ENCODE measurements at regions not wholly inside any gene's neighbourhood (a gene's known extent, or its start where the extent isn't known, plus 50 kb on each side); places are given as distances from the start of the nearest gene placed in this dataset.
A peak's percentile ranks its signal among the peaks of the same experiment; 100 is the strongest.
"Not testable (repeated sequence)": the region's sequence is repeated elsewhere in the genome, so short reads cannot be mapped to it uniquely, and the experiment has no call there.

- H3K9me3 Mint-ChIP-seq: peaks cover 4 to 5% (median 4%) of the 10 kb centered on the region in 3 donors
- no peak overlapping the region for H3K4me3 Mint-ChIP-seq
- H3K36me3 Mint-ChIP-seq: no peaks in the 10 kb centered on the region
- peaks cover 1% of the 10 kb centered on the region for H3K27me3 Mint-ChIP-seq
- H3K27ac Mint-ChIP-seq: no peak overlapping the region
- peaks cover 5 to 10% (median 7%) of the 10 kb centered on the region in 3 donors for H3K4me1 Mint-ChIP-seq
These were observed 326.2 kb downstream of the TUSC7 start for GRCh38 chr3:117035745-117036144.

- Mint-ChIP-seq H3K9me3 (peaks cover 2 to 4% (median 4%) of the 10 kb centered on the region in 3 donors), H3K27ac (peak overlapping the region in 1 of 3 donors; percentile 64), H3K27me3 (peaks cover 1% of the 10 kb centered on the region)
These were observed 326.8 kb downstream of the TUSC7 start for GRCh38 chr3:117036259-117036799.

GRCh38 chr3:117045143-117045542 is 335.6 kb downstream of the TUSC7 start:
- Mint-ChIP-seq H3K4me3 (no peak overlapping the region), H3K27me3 (no peaks in the 10 kb centered on the region), H3K4me1 (no peaks in the 10 kb centered on the region), H3K27ac (no peak overlapping the region), H3K9me3 (no peaks in the 10 kb centered on the region), H3K36me3 (no peaks in the 10 kb centered on the region)

More at GRCh38 chr3:117036259-117036799, 326.8 kb downstream of the TUSC7 start:
- Mint-ChIP-seq H3K36me3 (no peaks in the 10 kb centered on the region), H3K4me3 (no peak overlapping the region), H3K4me1 (peaks cover 5 to 10% (median 7%) of the 10 kb centered on the region in 3 donors)

GRCh38 chr3:117047951-117048705 is 338.5 kb downstream of the TUSC7 start:
- H3K27me3 Mint-ChIP-seq: no peaks in the 10 kb centered on the region
- H3K4me1 Mint-ChIP-seq: no peaks in the 10 kb centered on the region
- no peak overlapping the region for H3K27ac Mint-ChIP-seq
- no peak overlapping the region for H3K4me3 Mint-ChIP-seq
- no peaks in the 10 kb centered on the region for H3K36me3 Mint-ChIP-seq
- no peaks in the 10 kb centered on the region for H3K9me3 Mint-ChIP-seq

- peaks cover 0 to 4% (median 1%) of the 10 kb centered on the region in 3 donors for H3K9me3 Mint-ChIP-seq
- peaks cover 4 to 13% (median 4%) of the 10 kb centered on the region in 3 donors for H3K4me1 Mint-ChIP-seq
- H3K27me3 Mint-ChIP-seq: peaks cover 2% of the 10 kb centered on the region
- H3K36me3 Mint-ChIP-seq: no peaks in the 10 kb centered on the region
- H3K27ac Mint-ChIP-seq: no peak overlapping the region
- H3K4me3 Mint-ChIP-seq: no peak overlapping the region
These were observed 342.8 kb downstream of the TUSC7 start for GRCh38 chr3:117052395-117052794.

GRCh38 chr3:117054556-117054955 is 345.0 kb downstream of the TUSC7 start:
- peak overlapping the region in 1 of 3 donors; percentile 64 for H3K27ac Mint-ChIP-seq
- peaks cover 4 to 13% (median 4%) of the 10 kb centered on the region in 3 donors for H3K4me1 Mint-ChIP-seq
- no peaks in the 10 kb centered on the region for H3K36me3 Mint-ChIP-seq
- H3K4me3 Mint-ChIP-seq: no peak overlapping the region
- H3K27me3 Mint-ChIP-seq: peaks cover 2% of the 10 kb centered on the region
- H3K9me3 Mint-ChIP-seq: peaks cover 0 to 4% (median 1%) of the 10 kb centered on the region in 3 donors

- not testable (repeated sequence) for H3K27me3 Mint-ChIP-seq, H3K9me3 Mint-ChIP-seq, H3K4me3 Mint-ChIP-seq, H3K27ac Mint-ChIP-seq, H3K36me3 Mint-ChIP-seq
- H3K4me1 Mint-ChIP-seq: peaks cover 4 to 13% (median 4%) of the 10 kb centered on the region in 3 donors
These were observed 347.4 kb downstream of the TUSC7 start for GRCh38 chr3:117056946-117057345.

GRCh38 chr3:117059067-117059955 is 349.7 kb downstream of the TUSC7 start:
- Mint-ChIP-seq H3K4me3 (no peak overlapping the region), H3K9me3 (peaks cover 0 to 4% (median 0%) of the 10 kb centered on the region in 3 donors), H3K4me1 (peaks cover 4 to 13% (median 4%) of the 10 kb centered on the region in 3 donors), H3K36me3 (no peaks in the 10 kb centered on the region), H3K27ac (no peak overlapping the region), H3K27me3 (peaks cover 2% of the 10 kb centered on the region)

GRCh38 chr3:117059956-117060270 is 350.3 kb downstream of the TUSC7 start:
- peaks cover 4 to 11% (median 4%) of the 10 kb centered on the region in 3 donors for H3K4me1 Mint-ChIP-seq
- H3K27me3 Mint-ChIP-seq: peaks cover 2% of the 10 kb centered on the region
- H3K9me3 Mint-ChIP-seq: peaks cover 0 to 4% (median 0%) of the 10 kb centered on the region in 3 donors
- no peak overlapping the region for H3K27ac Mint-ChIP-seq
- H3K4me3 Mint-ChIP-seq: no peak overlapping the region
- no peaks in the 10 kb centered on the region for H3K36me3 Mint-ChIP-seq

GRCh38 chr3:117063930-117064329 is 354.4 kb downstream of the TUSC7 start:
- Mint-ChIP-seq H3K27me3 (no peaks in the 10 kb centered on the region), H3K4me3 (no peak overlapping the region), H3K27ac (no peak overlapping the region), H3K9me3 (no peaks in the 10 kb centered on the region), H3K36me3 (no peaks in the 10 kb centered on the region), H3K4me1 (no peaks in the 10 kb centered on the region)

GRCh38 chr3:117068301-117068700 is 358.7 kb downstream of the TUSC7 start:
- Mint-ChIP-seq H3K4me3 (no peak overlapping the region), H3K4me1 (no peaks in the 10 kb centered on the region), H3K27me3 (no peaks in the 10 kb centered on the region), H3K27ac (no peak overlapping the region), H3K36me3 (no peaks in the 10 kb centered on the region), H3K9me3 (no peaks in the 10 kb centered on the region)

GRCh38 chr3:117074826-117075225 is 365.2 kb downstream of the TUSC7 start:
- Mint-ChIP-seq H3K9me3 (no peaks in the 10 kb centered on the region), H3K27ac (peak overlapping the region in 1 of 3 donors; percentile 39), H3K4me1 (no peaks in the 10 kb centered on the region), H3K4me3 (no peak overlapping the region), H3K36me3 (no peaks in the 10 kb centered on the region), H3K27me3 (no peaks in the 10 kb centered on the region)

- H3K9me3 Mint-ChIP-seq: no peaks in the 10 kb centered on the region
- no peaks in the 10 kb centered on the region for H3K4me1 Mint-ChIP-seq
- H3K4me3 Mint-ChIP-seq: no peak overlapping the region
- no peak overlapping the region for H3K27ac Mint-ChIP-seq
- H3K27me3 Mint-ChIP-seq: no peaks in the 10 kb centered on the region
- no peaks in the 10 kb centered on the region for H3K36me3 Mint-ChIP-seq
These were observed 370.4 kb downstream of the TUSC7 start for GRCh38 chr3:117079997-117080396.

- Mint-ChIP-seq H3K27ac (peak overlapping the region in 1 of 3 donors; percentile 21), H3K4me1 (no peaks in the 10 kb centered on the region), H3K27me3 (no peaks in the 10 kb centered on the region), H3K36me3 (no peaks in the 10 kb centered on the region), H3K4me3 (no peak overlapping the region), H3K9me3 (no peaks in the 10 kb centered on the region)
These were observed 371.3 kb downstream of the TUSC7 start for GRCh38 chr3:117080872-117081271.

GRCh38 chr3:117084277-117084676 is 374.7 kb downstream of the TUSC7 start:
- H3K4me1 Mint-ChIP-seq: no peaks in the 10 kb centered on the region
- H3K36me3 Mint-ChIP-seq: peaks cover 2% of the 10 kb centered on the region
- H3K27ac Mint-ChIP-seq: no peak overlapping the region
- no peaks in the 10 kb centered on the region for H3K27me3 Mint-ChIP-seq
- H3K4me3 Mint-ChIP-seq: no peak overlapping the region
- H3K9me3 Mint-ChIP-seq: no peaks in the 10 kb centered on the region

All from IgD-negative memory B cell (primary cell).